ENCODE measurements at regions not wholly inside any gene's neighbourhood (a gene's known extent, or its start where the extent isn't known, plus 50 kb on each side); places are given as distances from the start of the nearest gene placed in this dataset.

DNA sequence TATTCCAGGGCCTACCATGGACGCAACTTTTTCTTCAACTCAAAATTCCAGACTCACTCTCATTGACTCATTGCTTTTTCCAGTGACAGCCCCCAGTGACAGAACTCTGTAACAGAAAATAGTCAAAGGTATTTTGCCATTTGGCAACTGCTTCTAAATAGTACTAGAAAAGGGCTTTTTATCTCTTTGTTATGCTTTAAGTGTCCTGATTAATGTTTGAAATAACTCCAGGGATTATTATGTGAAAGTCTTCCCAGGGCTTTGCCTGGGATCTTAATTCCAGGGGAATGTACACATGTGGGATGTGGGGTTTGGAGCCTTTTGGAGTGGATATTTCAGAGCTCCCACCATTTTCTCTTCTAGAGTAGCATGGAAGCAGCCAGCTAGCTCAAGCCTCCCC, 198.8 kb downstream of the KCNS3 start:
- TF ChIP-seq POLR2A (IDR thresholded peaks at IDR 0.05) (no peak), POLR2AphosphoS5 (IDR thresholded peaks at IDR 0.05) (no peak)
- TF ChIP-seq, protein P1, sequence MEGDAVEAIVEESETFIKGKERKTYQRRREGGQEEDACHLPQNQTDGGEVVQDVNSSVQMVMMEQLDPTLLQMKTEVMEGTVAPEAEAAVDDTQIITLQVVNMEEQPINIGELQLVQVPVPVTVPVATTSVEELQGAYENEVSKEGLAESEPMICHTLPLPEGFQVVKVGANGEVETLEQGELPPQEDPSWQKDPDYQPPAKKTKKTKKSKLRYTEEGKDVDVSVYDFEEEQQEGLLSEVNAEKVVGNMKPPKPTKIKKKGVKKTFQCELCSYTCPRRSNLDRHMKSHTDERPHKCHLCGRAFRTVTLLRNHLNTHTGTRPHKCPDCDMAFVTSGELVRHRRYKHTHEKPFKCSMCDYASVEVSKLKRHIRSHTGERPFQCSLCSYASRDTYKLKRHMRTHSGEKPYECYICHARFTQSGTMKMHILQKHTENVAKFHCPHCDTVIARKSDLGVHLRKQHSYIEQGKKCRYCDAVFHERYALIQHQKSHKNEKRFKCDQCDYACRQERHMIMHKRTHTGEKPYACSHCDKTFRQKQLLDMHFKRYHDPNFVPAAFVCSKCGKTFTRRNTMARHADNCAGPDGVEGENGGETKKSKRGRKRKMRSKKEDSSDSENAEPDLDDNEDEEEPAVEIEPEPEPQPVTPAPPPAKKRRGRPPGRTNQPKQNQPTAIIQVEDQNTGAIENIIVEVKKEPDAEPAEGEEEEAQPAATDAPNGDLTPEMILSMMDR (IDR thresholded peaks at IDR 0.05), result no peak
- intact Hi-C loops (cut with DNase I; ENCODE audit: low total_unique reads), result no loop called here
- Histone ChIP-seq H3K27ac (no peak overlapping the region), H3K9me3 (no peaks in the 10 kb centered on the region), H3K4me3 (no peak overlapping the region), H3K4me1 (no peaks in the 10 kb centered on the region), H3K27me3 (no peaks in the 10 kb centered on the region), H3K36me3 (no peaks in the 10 kb centered on the region)
- DNase-seq (ENCODE audit: low spot score in 2 of 2), result no peak

GRCh38 chr2:18074476-18074875, 196.0 kb downstream of the KCNS3 start:
- Histone ChIP-seq H3K27ac (no peak overlapping the region), H3K36me3 (no peaks in the 10 kb centered on the region), H3K9me3 (no peaks in the 10 kb centered on the region), H3K4me1 (no peaks in the 10 kb centered on the region), H3K27me3 (no peaks in the 10 kb centered on the region), H3K4me3 (no peak overlapping the region)
- no peak for DNase-seq (ENCODE audit: low spot score in 2 of 2)
- intact Hi-C loops (cut with DNase I; ENCODE audit: low total_unique reads), result no loop called here
- TF ChIP-seq, protein P1 (IDR thresholded peaks at IDR 0.05), result no peak
- no peak for TF ChIP-seq POLR2A (IDR thresholded peaks at IDR 0.05)
- no peak for TF ChIP-seq POLR2AphosphoS5 (IDR thresholded peaks at IDR 0.05)

DNA sequence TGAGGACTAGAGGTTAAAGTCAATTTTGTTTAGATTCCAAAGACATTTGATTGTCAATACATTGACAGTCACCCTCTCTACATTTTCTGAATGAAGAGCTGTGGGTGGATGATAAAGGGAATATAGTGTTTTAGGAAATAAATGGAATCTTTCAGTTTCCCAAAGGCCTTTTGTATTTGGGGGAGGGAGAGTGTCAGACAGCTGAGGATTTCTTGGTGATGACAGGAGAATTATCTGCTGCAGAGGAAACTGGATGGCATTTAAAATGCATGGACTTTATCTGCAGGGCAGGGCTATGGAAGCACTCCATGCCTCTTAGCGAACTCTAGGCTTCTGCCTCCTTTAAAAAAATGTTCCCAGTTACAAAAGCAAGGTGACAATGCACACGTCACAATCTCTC, 195.1 kb downstream of the KCNS3 start:
- no peaks in the 10 kb centered on the region for H3K4me1 ChIP-seq
- H3K36me3 ChIP-seq, result no peaks in the 10 kb centered on the region
- H3K27ac ChIP-seq, result no peak overlapping the region
- TF ChIP-seq, protein P1 (IDR thresholded peaks at IDR 0.05), result no peak
- no peak for TF ChIP-seq POLR2A (IDR thresholded peaks at IDR 0.05)
- no peak for TF ChIP-seq POLR2AphosphoS5 (IDR thresholded peaks at IDR 0.05)
- H3K27me3 ChIP-seq, result no peaks in the 10 kb centered on the region
- no peak overlapping the region for H3K4me3 ChIP-seq
- intact Hi-C loops (cut with DNase I; ENCODE audit: low total_unique reads), result no loop called here
- no peak for DNase-seq (ENCODE audit: low spot score in 2 of 2)
- no peaks in the 10 kb centered on the region for H3K9me3 ChIP-seq

DNA sequence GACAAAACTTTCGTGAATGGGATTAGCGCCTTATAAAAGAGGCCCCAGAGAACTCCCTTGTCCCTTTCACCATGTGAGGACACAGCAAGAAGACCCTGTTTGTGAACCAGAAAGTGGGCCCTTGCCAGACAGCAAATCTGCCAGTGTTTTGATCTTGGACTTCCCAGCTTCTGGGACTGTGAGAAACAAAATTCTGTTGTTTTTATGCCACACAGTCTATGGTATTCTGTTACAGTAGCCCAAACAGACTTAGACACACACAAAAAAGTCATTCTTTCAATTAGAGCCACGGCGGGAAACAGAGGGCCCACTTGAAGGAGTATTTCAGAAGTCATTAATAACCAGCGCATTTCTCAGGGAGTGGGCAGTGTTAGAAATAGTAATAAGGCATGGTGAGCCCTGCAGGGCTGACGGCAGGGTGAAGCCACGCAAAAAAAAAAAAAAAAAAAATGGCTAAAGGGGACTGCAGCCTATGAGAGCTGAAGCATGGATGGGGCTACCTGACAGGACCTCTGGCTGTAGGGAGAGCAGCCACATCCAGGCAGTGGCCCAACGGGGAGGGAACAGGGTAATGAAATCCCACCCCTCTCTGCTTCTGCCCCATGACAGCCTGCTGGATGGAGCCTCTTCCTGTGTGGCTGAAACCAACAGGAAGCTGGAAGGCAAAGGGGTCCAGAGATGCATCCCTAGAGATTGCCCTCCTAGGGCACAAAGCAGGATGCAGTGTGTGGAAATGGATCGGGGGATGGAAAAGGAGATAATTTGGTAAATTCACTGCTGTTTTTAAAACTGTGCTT, 189.3 kb downstream of the KCNS3 start:
- no peak overlapping the region for H3K27ac ChIP-seq

DNA sequence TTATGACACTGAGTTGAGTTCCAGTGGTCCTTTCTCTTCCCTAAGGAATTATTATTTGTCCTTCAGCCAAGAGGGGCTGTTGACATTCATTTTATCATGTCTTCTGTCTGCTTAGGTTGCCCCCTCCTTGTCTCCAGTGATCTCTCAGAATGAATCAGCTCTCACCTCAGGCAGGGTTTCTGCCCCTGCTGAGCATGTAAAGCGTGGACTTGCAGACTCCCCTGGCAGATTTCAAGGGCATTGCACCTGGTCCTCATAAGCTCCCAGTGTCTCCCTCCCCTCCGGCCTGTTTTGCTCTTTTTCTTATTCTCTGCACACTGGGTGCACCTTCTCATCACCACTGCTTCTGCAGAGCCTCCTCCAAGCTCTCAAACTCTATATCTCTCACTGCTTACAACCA, 188.4 kb downstream of the KCNS3 start:
- Histone ChIP-seq H3K4me1 (no peaks in the 10 kb centered on the region), H3K27me3 (no peaks in the 10 kb centered on the region), H3K27ac (no peak overlapping the region), H3K9me3 (no peaks in the 10 kb centered on the region), H3K36me3 (no peaks in the 10 kb centered on the region), H3K4me3 (no peak overlapping the region)
- no peak for TF ChIP-seq POLR2AphosphoS5 (IDR thresholded peaks at IDR 0.05)
- TF ChIP-seq POLR2A (IDR thresholded peaks at IDR 0.05), result no peak
- TF ChIP-seq, protein P1 (IDR thresholded peaks at IDR 0.05), result no peak
- intact Hi-C loops (cut with DNase I; ENCODE audit: low total_unique reads), result no loop called here
- no peak for DNase-seq (ENCODE audit: low spot score in 2 of 2)

More for the DNA sequence above, 189.3 kb downstream of the KCNS3 start:
- TF ChIP-seq POLR2AphosphoS5 (IDR thresholded peaks at IDR 0.05) (no peak), POLR2A (IDR thresholded peaks at IDR 0.05) (no peak)
- TF ChIP-seq, protein P1 (IDR thresholded peaks at IDR 0.05), result no peak
- Histone ChIP-seq H3K27me3 (no peaks in the 10 kb centered on the region), H3K36me3 (no peaks in the 10 kb centered on the region), H3K4me1 (no peaks in the 10 kb centered on the region), H3K4me3 (no peak overlapping the region), H3K9me3 (no peaks in the 10 kb centered on the region)
- DNase-seq (ENCODE audit: low spot score in 2 of 2), result no peak
- intact Hi-C loops (cut with DNase I; ENCODE audit: low total_unique reads), result no loop called here

Measured in breast epithelium (tissue), 4 donors.